ENCODE measurements at regions not wholly inside any gene's neighbourhood (a gene's known extent, or its start where the extent isn't known, plus 50 kb on each side); places are given as distances from the start of the nearest gene placed in this dataset.
"Not testable (repeated sequence)": the region's sequence is repeated elsewhere in the genome, so short reads cannot be mapped to it uniquely, and the experiment has no call there.

GRCh38 chr7:39825401-39825980 lies 124.6 kb upstream of the CDK13 start:
- DNase-seq (ENCODE audit: low read depth), result no peak

- DNase-seq (ENCODE audit: low read depth), result no peak
Measured at GRCh38 chr7:39826166-39826565, 123.9 kb upstream of the CDK13 start.

- no peak for DNase-seq (ENCODE audit: low read depth)
Measured at GRCh38 chr7:39827571-39827970, 122.5 kb upstream of the CDK13 start.

GRCh38 chr7:39829028-39829427 lies 121.0 kb upstream of the CDK13 start:
- no peak for DNase-seq (ENCODE audit: low read depth)

GRCh38 chr7:39832519-39833085 lies 117.5 kb upstream of the CDK13 start:
- DNase-seq (ENCODE audit: low read depth), result no peak

- peak; percentile 35 for DNase-seq (ENCODE audit: low read depth)
Measured at GRCh38 chr7:39833180-39833799, 116.8 kb upstream of the CDK13 start.

GRCh38 chr7:39833865-39834634 lies 116.0 kb upstream of the CDK13 start:
- not testable (repeated sequence) for DNase-seq (ENCODE audit: low read depth)

- peak; percentile 20 for DNase-seq (ENCODE audit: low read depth)
Measured at GRCh38 chr7:39838326-39838725, 111.7 kb upstream of the CDK13 start.

- DNase-seq (ENCODE audit: low read depth), result peak; percentile 13
Measured at GRCh38 chr7:39845006-39845405, 105.0 kb upstream of the CDK13 start.

- no peak for DNase-seq (ENCODE audit: low read depth)
Measured at GRCh38 chr7:39847227-39847626, 102.8 kb upstream of the CDK13 start.

- DNase-seq (ENCODE audit: low read depth), result no peak
Measured at GRCh38 chr7:39851466-39852045, 98.5 kb upstream of the CDK13 start.

- not testable (repeated sequence) for DNase-seq (ENCODE audit: low read depth)
Measured at GRCh38 chr7:39854616-39855324, 95.3 kb upstream of the CDK13 start.

- DNase-seq (ENCODE audit: low read depth), result no peak
Measured at GRCh38 chr7:39855325-39855674, 94.8 kb upstream of the CDK13 start.

GRCh38 chr7:39863675-39864322 lies 86.3 kb upstream of the CDK13 start:
- DNase-seq (ENCODE audit: low read depth), result peak; percentile 19

- DNase-seq (ENCODE audit: low read depth), result not testable (repeated sequence)
Measured at GRCh38 chr7:39869888-39870522, 80.1 kb upstream of the CDK13 start.

GRCh38 chr7:39871610-39872009 lies 78.4 kb upstream of the CDK13 start:
- not testable (repeated sequence) for DNase-seq (ENCODE audit: low read depth)

- DNase-seq (ENCODE audit: low read depth), result peak; percentile 18
Measured at GRCh38 chr7:39880556-39880955, 69.5 kb upstream of the CDK13 start.

- no peak for DNase-seq (ENCODE audit: low read depth)
Measured at GRCh38 chr7:39882148-39882784, 67.8 kb upstream of the CDK13 start.

GRCh38 chr7:39883812-39884390 lies 66.2 kb upstream of the CDK13 start:
- no peak for DNase-seq (ENCODE audit: low read depth)
